CD4-positive, alpha-beta T cell treated with Interleukin-1 beta for 1 hour (primary cell): ENCODE measurements at regions not wholly inside any gene's neighbourhood (a gene's known extent, or its start where the extent isn't known, plus 50 kb on each side); places are given as distances from the start of the nearest gene placed in this dataset.
"Not testable (repeated sequence)": the region's sequence is repeated elsewhere in the genome, so short reads cannot be mapped to it uniquely, and the experiment has no call there.

Experiments used
- DNase-seq, 2 donors: peaks; one replicate each; pipeline ENCODE4 v3.0.0-alpha.2; 2020 to 2022

DNA sequence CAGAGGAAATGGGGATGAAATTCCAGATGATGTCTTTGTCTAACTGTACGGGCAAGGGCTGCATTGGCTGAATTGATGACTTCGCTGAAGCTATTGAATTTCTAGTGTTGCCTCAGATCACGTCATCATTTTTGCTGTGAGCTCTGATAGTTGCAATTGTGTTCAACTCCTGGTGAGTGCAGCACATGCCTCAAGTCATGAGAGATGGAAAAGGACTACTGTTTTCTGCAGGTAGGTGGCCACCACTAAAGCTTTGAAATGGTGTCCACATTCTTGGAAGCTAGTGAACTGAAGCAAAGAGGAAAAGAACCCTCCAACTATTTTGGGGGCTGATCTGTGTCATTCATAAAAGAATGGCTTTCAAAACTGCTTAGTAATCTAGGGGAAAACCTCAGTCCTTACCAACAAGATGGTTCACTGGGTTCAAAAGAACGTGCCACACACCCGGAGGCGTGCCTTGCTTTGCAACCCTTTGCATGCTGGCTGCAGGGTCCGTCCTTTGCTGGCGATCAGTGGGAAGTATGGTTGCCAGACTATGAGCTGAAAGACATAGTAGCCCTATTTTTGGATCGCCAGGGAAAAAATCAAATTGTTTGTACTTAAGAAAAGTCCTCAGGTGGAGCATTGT is 88.1 kb upstream of the STOX2 start:
- no peak for DNase-seq

DNA sequence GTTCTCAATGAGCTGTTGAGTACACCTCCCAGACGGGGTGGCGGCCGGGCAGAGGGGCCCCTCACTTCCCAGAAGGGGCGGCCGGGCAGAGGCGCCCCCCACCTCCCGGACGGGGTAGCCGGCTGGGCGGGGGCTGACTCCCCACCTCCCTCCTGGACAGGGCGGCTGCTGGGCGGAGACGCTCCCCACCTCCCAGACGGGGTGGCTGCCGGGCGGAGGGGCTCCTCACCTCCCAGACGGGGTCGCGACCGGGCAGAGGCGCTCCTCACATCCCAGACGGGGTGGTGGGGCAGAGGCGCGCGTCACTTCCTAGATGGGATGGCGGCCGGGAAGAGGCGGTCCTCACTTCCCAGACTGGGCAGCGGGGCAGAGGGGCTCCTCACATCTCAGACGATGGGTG is 86.5 kb upstream of the STOX2 start:
- not testable (repeated sequence) for DNase-seq

DNA sequence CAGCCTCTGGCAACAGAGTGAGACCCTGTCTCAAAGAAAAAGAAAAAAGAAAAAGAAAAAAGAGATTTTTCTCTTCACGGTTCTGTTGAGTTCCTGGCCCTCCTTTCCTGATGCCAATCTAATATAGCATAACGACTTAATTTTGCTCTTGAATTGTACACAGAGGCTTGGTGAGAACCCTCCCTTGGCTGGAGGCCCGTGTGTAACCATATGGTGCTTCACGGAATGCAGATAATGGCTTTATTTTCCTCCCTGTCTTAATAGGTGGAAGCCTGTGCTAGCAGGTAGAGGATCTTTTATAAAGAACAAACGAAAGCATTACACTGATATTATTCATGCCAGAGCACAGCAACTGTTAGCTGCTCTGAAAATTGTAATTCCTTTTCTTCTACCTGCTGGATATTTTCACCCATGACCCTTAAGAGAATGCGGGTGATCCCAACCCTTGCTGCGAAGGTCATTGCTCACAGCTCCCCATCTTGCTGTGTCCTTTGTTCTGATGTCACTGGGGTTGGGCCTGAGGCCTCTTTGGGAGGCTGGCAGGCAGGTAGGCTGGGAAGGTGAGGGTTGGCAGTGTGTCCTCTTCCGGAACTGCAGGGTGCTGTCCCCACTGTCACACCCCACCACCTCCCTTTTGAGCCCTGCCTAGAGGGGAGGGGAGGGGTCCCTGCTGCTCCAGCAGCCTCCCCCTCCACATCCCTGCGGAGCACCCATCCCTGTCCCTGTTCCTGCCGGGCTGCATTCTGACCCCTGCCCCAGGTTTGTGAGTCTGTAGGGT is 83.8 kb upstream of the STOX2 start:
- no peak for DNase-seq

DNA sequence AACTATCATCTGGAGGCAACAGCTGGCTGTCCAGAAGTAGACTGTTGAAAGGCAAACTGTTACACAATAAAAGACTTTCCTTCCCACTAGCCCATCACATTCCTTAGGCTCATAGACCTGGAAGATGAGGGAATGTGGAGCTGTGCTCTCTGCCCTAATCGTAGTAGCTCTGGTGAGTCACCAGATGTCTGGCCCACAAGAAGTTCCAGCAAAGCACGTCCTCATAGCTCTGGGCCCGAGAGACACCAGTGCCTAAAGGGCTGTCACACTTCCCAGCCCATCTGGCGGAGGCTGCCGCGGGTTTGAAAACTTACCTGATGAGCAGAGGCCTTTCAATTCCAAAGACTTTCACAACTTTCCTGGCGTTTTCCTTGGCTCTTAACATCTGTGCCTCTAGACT is 81.7 kb upstream of the STOX2 start:
- no peak for DNase-seq

DNA sequence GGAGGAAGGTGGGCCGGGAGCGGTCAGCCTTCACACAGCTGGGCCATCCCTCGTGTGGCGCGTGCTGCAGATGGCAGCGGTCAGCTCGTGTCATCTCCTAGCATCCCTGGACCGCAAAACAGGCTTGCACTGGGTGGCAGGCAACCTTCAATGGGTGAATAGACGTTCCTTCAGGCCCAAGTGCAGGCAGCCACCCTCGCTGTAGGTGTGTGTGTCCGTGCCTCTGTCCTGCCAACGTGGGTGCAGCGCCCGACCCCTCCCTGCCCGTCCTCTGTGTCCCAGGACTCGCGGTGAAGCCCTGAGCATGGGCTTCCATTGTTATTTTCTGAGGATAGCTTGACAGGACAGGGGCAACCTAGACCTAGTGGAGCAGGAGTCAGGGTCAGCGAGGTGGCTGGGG is 79.8 kb upstream of the STOX2 start:
- DNase-seq = no peak

DNA sequence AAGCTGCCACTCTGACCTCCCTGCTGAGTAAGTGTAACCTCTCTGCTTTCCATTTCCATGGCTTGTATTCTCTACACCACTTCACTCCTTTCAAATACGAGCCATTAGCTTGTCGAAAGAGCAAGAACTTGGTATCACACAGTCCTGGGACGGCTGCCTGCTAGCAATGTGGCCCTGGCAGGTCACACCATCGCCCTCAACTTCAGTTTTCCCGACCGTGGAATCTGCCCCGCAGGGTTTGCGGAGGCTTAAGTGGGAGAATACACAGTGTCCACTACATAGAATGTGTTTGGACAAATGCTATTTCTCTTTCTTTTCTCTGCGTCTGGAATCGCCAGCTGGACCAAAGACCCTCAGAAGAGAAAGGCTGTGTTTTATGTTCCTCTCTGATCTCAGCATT is 78.6 kb upstream of the STOX2 start:
- DNase-seq = no peak

DNA sequence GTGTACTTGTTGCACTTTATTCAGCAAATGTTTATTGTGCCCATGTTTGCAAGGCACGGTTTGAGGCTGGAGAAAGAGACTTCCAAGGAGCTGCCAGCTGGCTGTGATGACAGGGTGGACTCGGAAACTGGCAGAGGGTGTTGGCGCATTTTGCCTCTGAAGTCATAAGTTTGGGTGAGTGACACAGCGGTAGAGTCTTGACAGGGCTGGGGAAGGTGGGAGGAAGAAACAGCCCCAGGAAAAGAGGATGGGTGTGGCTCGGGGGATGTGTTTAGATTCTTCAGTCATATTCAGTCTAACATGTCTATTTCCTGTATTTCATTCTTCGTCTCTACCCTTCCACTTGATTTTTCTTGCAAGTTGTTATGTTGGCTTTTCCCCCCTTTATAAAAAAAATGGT is 77.0 kb upstream of the STOX2 start:
- no peak for DNase-seq

DNA sequence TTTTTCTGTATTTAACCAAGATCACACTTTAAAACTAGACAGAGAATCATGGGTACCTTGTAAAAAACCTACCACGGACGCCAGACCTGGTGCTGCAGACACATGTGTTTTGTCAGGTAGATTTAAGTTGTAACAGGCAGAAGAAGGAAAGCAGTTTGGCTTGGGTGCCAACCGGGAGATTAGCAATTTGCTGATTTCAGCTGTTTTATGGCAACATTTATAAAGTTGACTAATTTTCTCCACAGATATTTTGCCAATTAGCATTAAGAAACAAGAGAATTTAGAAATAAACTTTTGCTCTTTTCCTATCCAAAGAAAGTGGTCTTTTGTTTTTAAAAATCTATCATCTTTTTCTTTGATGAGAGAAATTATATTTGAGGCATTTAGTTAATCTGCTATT is 76.3 kb upstream of the STOX2 start:
- no peak for DNase-seq

DNA sequence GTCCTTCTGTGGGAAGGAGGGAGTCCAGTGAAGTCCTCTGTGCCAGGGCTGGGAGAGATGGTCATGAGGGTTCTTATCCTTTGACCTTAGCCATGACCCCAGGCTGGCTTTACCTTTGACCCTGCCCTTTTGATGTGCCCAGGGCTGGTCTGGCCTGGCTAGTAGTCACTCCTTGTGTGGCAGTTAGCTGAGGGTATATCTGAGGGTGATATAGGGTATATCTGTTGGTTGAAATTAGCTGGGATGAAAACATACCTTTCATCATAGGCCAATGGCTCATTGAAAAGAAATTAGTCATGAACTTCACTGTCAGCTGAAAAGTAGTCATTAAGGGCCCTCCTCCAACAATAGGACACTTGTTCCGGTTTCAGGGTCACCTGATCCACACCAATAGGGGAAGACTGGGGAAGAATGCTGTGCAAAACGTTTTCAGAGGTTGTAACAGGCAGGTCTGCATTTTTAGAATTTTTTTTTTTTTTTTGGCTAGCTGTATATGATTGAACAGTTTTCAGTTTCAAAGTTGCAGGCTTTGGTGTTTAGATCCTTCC is 74.6 kb upstream of the STOX2 start:
- DNase-seq = no peak

DNA sequence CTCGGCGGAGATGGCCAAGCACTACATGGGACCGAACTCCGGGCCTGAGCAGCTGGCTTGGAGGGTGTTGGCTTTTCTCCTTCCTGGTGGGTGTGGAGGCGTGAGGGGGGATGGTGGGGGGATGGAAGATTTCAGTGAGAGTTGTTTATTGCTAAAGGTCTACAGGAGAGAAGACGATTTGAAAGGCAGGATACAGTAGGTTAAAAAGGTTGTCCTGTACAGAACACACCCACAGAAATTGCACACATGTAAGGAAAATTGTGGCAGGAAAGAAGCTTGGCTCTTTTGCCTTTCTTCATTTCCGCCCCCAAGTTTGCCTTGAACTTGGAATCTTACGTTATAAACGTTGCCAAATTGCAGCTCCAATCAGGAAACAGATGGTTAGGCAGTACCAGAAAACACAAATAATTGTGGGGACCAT is 74.1 kb upstream of the STOX2 start:
- no peak for DNase-seq

DNA sequence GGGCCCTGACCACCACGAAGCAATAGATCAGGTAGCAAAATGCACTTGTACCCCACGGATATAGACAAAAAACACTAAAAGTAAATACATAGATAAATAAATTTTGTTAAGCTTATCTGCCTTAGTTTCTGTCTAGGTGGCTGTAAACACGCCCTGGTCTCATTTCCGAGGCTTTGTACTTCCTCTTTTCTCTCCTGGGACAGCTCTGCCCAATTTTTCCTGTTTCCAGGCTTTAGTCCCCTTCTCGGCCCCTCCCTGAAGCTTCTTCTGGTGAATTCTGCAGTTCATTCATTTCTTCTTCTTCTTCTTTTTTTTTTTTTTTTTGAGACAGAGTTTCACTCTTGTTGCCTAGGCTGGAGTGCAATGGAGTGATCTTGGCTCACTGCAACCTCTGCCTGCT is 73.4 kb upstream of the STOX2 start:
- DNase-seq = no peak

DNA sequence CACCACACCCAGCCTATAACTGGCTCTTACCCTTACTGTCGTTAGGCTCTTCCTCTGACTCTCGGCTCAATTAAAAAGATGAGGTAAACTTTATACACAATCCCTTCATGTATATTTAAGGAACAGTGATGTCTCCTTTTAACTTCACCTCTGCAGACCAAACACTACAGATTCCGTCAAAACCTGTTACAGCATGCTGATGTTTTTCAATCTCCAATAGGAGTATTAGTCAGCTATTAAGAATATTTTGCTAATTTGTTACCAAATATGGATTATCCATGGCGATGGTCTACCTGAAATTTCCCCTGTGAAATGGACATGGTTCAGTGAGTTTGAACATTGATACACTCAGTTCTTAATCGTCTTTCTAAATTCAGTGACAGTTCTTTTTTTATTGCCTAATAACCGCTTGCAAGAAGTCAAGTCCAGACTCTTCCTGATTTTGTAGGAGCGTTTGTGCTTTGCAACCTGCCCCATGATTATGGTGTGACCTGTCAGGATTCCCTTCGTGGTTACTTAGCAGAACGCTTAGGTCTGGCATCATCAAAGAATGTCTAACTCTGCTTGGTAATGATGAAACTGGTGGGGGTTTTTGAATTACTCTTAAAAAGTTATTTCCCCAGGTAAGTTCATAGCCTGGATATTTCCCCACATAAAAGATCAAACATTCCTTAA is 72.2 kb upstream of the STOX2 start:
- no peak for DNase-seq

DNA sequence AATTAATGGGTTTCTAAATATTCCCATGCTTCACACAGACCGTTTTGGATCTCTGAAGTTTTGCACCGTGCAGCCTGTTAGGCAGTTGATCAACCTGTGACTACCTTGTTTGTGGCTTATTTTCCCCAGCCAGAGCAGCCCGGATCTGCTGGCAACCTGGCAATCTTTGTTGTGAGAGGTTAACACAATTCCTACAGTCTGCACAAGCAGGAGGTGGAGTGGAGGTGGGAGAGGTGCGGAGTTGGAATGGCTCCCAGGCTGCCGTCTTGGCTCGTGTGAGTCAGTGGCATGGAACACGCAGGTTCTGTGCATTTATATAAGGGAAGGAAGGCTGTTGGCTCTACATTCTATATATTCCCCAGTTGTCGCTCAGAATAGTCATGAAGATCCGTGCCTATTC is 70.9 kb upstream of the STOX2 start:
- DNase-seq = no peak

DNA sequence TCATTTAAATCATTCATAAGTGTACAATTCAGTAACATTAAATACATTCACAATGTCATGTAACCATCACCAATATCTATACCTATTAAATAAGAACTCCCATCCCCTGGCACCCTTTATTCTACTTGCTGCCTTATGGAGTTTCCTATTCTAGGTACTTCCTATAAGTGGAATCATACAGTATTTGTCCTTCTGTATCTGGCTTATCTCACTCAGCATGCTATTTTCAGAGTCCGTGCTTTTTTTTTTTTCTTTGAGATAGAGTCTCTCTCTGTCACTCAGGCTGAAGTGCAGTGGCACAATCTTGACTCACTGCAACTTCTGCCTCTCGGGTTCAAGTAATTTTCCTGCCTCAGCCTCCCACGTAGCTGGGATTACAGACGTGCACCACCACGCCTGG is 67.9 kb upstream of the STOX2 start:
- DNase-seq = no peak

DNA sequence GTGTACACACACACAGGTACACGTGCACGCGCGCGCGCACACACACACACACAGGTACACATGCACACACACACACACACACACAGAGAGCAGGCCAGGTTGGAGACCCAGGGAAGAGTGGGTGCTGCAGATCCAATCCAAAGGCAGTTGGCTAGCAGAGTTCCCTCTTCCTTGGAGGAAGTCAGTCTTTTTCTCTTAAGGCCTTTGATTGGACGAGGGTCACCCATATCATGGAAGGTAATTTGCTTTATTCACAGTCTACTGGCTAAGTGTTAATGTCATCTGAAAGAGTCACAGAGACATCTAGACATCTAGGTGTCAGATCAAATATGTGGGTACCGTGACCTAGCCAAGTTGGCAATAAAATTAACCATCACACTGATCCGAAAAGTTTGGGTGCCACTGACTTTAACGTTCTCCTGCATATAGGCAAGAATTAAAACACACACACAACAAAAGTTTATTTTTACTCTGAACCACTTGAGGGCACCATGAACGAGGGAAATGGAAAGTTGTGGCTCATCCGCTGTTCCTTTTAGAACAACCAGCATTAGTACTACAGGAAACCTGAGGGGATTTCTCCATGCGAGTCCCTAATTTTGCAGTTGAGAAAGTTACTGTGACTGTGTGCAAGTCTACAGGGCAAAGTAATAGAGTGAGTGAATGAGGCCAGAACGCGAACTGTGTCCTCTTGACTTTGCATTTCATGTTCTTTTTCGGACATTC is 66.0 kb upstream of the STOX2 start:
- DNase-seq = no peak

DNA sequence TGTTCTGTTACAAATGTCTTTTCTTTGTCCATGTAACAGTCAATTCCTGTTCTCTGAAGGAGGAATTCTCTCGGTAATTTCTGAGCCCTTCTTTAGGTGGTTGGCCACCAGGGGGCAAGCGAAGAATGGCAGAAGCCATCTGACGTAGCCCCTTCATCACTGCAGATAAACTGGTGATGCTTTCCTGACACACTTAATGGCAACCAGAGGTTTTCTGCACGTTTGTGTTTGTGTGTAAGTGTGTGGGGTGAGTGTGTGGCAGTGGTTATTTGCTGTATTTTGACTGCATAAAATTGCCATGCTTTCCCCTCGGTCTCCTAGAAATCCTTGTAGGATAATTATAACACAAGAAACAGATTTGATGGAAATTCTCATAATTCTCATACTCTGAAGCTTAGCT is 64.8 kb upstream of the STOX2 start:
- DNase-seq = peak; percentile 50 to 51

DNA sequence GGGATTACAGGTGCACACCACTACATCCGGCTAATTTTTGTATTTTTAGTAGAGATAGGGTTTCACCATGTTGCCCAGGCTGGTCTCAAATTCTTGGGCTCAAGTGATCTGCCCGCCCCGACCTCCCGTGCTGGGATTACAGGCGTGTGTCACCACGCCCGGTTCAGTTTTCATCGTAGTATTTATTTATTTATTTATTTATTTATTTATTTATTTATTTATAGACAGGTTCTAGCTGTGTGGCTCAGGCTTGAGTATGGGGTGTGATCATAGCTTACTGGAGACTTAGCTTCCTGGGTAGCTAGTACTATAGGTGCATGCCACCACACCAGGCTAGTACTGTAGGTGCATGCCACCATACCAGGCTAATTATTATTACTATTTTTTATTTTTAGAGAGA is 64.1 kb upstream of the STOX2 start:
- no peak for DNase-seq

DNA sequence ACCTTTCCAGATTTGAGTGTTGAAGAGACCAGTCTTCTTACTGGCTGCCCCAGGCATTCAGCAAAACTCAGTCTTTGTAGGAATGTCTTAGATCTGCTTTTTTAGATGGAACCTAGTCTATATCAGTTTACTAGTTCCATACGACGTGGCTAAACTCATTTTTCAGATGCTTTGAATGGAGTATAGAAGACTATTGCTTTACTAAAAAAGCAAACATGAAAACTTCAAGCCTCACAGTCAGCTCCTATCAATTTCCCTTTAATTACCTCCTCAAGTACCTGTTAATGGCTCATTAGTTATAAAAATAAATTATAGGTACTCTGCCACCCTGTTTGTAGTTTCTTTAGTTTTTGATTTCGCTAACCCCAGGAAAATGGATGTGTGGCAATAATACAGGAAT is 63.0 kb upstream of the STOX2 start:
- no peak for DNase-seq

DNA sequence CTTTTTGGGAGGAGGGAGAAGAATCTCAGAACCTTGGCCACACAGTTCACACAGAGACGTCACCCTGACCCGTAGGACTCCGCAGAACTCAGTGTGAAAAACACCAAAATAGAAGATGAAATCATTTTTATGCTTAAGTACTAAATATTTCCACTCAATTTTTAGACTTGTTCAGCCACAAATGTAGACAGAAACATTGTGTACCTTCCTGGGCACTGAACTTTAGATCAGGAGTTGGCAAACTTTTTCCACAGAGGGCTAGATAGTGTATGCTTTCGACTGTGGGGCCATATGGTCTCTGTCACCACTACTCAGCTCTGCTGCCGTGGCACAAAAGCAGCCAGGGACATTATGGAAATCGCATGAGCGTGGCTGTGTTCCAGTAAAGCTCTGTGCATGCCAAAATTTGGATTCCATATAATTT is 61.8 kb upstream of the STOX2 start:
- no peak for DNase-seq

DNA sequence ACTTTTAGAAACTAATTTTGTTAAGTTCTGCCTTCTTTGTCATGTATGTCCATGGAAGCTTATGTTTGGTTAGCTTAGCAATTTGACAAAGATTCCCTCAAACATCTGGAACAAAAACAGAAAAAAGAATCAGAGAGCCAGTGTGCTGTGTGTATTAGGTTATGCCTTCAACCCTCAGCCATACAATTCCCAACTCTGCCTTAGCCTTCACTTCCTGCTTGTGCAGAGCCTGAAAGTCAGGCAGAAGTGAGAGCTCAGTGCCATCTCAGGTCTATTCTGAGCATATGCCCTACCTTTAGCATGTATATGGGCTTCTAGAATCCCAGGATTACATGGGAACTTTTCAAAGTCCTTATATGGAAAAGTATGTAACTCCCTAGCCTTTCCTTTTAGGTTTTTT is 58.2 kb upstream of the STOX2 start:
- DNase-seq = no peak

DNA sequence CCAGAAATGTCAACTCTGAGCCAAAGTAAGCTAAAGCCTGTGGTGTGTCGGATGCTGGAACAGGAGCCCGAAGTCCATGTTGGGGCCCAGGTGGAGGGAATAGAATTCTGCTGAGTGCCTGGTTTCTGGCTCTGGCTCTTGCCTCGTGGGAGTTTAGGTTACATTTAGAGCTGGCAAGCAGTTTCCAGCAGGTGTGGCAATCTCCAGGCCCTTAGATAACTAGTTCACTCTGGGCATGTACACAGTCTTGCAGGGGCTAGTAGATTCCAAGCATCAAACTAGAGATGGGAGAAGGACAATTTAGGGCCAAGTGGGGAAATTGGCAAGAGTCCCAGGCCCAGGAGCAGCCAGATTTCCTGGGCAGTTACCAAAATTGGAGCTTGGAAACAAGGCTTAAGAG is 56.3 kb upstream of the STOX2 start:
- no peak for DNase-seq

DNA sequence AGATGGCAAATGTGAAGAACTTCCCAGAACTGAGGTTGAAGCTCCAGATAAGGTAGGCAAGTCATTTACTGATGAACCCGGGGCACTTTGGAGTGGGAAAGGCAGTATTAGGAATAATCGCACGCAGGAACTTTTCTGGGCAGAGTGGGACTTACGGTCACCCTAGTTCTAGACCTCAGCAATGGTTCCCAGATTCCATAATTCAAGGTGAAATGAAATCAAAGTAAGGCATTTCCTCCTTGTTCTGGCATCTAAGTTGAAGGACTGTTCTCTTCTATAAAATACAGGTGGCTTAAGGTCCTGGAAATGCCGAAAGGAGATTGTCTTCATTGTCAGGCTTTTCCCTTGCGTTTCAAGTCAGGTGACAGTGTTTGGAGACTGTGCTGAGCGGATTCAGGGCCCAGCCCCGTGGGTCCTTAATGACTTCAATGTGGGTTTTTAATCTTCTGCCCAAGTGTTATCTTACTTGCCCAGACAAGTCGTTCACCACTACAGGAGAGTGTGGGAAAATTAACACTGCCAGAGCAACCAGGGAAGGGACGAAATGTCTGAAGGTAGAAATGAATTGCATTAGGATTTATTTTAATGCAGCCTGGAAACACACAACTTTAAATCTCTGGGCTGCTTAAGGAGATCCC is 52.1 kb upstream of the STOX2 start:
- DNase-seq = no peak

DNA sequence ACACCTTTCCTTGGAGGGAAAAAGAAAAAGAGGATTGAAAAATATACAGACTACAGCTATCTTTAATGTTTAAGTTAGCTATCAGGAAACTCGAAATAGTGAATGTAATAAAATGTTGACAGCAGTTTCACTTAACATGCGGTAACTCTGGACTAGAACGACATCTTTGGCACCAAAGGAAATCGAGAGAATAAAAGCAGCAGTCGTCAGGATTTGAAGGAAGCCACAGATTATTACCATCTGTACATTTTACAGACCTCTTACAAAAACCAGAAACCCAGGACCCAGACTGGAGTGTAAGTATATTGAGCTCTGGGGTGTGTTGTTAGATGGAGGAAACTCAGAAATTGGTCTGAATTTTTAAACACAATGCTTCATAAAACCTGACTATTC is 51.6 kb upstream of the STOX2 start:
- no peak for DNase-seq
